ENCODE measurements at regions not wholly inside any gene's neighbourhood (a gene's known extent, or its start where the extent isn't known, plus 50 kb on each side); places are given as distances from the start of the nearest gene placed in this dataset.

DNA sequence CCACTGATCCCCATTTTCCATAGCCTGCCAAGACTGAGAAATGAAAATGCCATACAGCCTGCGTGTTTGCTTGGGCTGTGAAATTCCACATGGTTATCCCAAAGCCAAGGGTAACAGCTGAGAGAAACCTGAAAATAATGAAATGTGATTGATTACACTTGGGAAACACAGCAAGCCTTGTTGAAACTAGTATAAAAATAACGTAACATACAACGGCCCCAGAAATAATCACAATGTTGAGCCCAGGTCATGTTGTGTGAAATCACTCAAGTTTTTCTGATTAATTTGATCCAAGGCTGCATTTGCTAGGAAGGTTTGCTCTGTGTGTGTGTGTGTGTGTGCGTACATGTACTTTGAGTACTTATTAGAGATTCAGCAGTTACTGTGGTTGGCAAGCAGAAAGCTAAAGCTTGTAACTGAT lies 269.0 kb downstream of the OXSM start:
- TF ChIP-seq, protein P1, sequence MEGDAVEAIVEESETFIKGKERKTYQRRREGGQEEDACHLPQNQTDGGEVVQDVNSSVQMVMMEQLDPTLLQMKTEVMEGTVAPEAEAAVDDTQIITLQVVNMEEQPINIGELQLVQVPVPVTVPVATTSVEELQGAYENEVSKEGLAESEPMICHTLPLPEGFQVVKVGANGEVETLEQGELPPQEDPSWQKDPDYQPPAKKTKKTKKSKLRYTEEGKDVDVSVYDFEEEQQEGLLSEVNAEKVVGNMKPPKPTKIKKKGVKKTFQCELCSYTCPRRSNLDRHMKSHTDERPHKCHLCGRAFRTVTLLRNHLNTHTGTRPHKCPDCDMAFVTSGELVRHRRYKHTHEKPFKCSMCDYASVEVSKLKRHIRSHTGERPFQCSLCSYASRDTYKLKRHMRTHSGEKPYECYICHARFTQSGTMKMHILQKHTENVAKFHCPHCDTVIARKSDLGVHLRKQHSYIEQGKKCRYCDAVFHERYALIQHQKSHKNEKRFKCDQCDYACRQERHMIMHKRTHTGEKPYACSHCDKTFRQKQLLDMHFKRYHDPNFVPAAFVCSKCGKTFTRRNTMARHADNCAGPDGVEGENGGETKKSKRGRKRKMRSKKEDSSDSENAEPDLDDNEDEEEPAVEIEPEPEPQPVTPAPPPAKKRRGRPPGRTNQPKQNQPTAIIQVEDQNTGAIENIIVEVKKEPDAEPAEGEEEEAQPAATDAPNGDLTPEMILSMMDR (IDR thresholded peaks at IDR 0.05), result no peak
- Mint-ChIP-seq H3K36me3 (ENCODE audit: low read depth) (no peaks in the 10 kb centered on the region), H3K4me3 (no peak overlapping the region), H3K9me3 (peaks cover 58% of the 10 kb centered on the region), H3K27me3 (ENCODE audit: insufficient read depth) (no peaks in the 10 kb centered on the region; the same call in 1 of the 2 replicates), H3K27ac (no peak overlapping the region), H3K4me1 (ENCODE audit: low read depth) (no peaks in the 10 kb centered on the region)
- DNase-seq, result no peak

DNA sequence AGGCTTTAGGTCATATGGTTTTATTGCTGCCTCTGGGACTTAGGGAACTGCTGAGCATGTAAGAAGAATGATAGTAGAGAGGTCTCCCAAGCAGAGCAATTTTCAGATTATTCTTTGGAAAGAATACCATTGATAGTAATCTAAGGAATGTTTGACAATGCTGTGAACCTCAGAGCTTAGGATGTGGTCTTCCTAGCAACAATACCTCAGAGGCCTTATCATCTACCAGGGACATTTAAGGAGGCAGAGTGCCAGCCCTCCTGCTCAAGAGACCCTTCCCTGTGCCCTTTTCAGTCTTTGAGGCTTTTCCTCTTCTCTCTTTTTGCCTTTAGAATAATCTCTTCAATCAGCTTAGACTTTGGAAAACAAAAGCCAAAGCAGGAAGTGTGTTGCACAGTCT lies 272.1 kb downstream of the OXSM start:
- DNase-seq, result no peak
- Mint-ChIP-seq H3K9me3 (peaks cover 46% of the 10 kb centered on the region), H3K27me3 (ENCODE audit: insufficient read depth) (no peaks in the 10 kb centered on the region; the same call in 1 of the 2 replicates), H3K4me3 (no peak overlapping the region), H3K4me1 (ENCODE audit: low read depth) (no peaks in the 10 kb centered on the region), H3K36me3 (ENCODE audit: low read depth) (no peaks in the 10 kb centered on the region), H3K27ac (no peak overlapping the region)
- TF ChIP-seq, protein P1 (IDR thresholded peaks at IDR 0.05), result no peak

DNA sequence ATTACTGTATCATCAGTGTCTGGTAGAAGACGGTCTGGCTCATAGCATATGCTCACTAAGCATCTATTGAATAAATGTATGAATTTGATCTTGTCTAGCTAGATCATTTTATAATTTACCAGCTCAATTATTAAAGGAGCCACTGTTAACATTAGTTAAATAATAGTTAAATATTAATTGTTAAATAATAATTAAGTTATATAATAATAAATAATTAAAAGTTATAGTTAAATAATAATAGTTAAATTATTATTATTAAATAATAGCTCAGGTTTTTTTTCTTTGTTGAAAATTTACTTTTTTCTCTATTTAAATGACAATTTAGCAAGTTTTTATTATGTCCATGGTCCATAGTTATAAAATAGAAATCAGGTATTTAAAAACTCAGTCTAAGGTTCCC lies 274.4 kb downstream of the OXSM start:
- Mint-ChIP-seq H3K9me3 (peaks cover 40% of the 10 kb centered on the region), H3K27me3 (ENCODE audit: insufficient read depth) (no peaks in the 10 kb centered on the region; the same call in 1 of the 2 replicates), H3K36me3 (ENCODE audit: low read depth) (no peaks in the 10 kb centered on the region), H3K4me1 (ENCODE audit: low read depth) (no peaks in the 10 kb centered on the region), H3K27ac (no peak overlapping the region), H3K4me3 (no peak overlapping the region)
- TF ChIP-seq, protein P1 (IDR thresholded peaks at IDR 0.05), result no peak
- no peak for DNase-seq

DNA sequence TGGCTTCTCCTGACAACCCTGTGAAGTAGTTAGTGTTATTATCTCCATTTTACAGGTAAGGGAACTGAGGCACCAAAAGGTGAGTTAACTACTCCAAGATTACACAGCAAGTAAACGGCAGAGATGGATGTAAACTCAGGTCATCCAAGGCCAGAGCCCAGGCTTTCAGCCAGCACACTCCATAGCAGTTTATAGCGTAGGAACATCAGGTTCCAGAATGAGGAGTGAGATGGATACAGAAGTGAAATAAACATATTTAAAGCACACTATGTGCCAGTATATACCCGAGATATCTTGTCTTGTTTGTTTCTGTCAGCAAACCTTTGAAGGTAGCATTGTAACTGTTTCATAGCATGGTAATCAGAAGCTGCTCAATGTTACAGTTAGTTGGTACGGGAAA lies 279.0 kb downstream of the OXSM start:
- Mint-ChIP-seq H3K27me3 (ENCODE audit: insufficient read depth) (no peaks in the 10 kb centered on the region), H3K9me3 (peaks cover 23% of the 10 kb centered on the region), H3K27ac (no peak overlapping the region), H3K4me1 (ENCODE audit: low read depth) (no peaks in the 10 kb centered on the region), H3K4me3 (no peak overlapping the region), H3K36me3 (ENCODE audit: low read depth) (no peaks in the 10 kb centered on the region)
- TF ChIP-seq, protein P1 (IDR thresholded peaks at IDR 0.05), result no peak
- DNase-seq, result no peak

DNA sequence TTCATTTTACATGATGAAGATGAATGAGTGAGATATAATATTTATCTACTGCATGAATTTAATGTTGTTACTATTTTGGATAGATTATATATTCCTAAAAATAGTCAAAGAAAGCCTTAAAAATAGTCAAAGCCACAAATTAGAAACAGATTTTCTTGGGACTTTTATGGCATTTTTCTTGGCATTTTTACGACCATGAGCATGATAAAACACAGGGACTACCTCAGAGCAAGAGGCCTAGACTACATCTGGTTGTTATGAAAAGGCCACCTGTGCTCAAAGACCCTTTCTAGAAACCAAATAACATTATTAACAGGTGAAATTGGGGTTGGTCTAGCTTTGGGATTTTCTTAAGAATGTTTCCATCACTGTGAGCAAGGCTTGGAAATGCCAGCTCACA lies 281.0 kb downstream of the OXSM start:
- no peaks in the 10 kb centered on the region for H3K4me1 Mint-ChIP-seq (ENCODE audit: low read depth)
- no peak overlapping the region for H3K4me3 Mint-ChIP-seq
- peaks cover 30% of the 10 kb centered on the region for H3K9me3 Mint-ChIP-seq
- no peak overlapping the region for H3K27ac Mint-ChIP-seq
- no peaks in the 10 kb centered on the region for H3K27me3 Mint-ChIP-seq (ENCODE audit: insufficient read depth)
- H3K36me3 Mint-ChIP-seq (ENCODE audit: low read depth), result no peaks in the 10 kb centered on the region
- no peak for DNase-seq
- TF ChIP-seq, protein P1 (IDR thresholded peaks at IDR 0.05), result no peak

DNA sequence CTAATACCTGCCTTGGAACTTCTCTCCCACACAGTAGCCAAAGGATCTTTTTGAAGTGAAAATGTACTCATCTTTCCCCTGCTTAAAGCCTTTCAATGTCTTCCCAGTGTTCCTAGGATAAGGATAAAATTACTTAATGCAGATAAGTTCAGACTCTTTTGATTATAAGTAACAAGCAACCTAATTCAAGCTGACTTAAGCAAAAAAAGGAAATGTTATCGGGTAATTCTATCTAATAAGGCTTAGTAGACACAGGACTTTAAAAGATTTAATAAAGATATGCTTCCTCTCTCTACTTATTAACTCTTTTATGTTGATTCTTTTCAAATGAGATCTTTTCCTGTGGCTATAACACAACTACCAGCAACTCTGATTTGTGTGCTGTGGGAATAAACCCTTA lies 284.2 kb downstream of the OXSM start:
- H3K36me3 Mint-ChIP-seq (ENCODE audit: low read depth), result no peaks in the 10 kb centered on the region
- H3K4me1 Mint-ChIP-seq (ENCODE audit: low read depth), result no peaks in the 10 kb centered on the region
- TF ChIP-seq, protein P1 (IDR thresholded peaks at IDR 0.05), result no peak
- no peak overlapping the region for H3K4me3 Mint-ChIP-seq
- H3K27ac Mint-ChIP-seq, result no peak overlapping the region
- H3K27me3 Mint-ChIP-seq (ENCODE audit: insufficient read depth), result no peaks in the 10 kb centered on the region; the same call in 1 of the 2 replicates
- no peak for DNase-seq
- peaks cover 33% of the 10 kb centered on the region for H3K9me3 Mint-ChIP-seq
